ENCODE measurements at regions not wholly inside any gene's neighbourhood (a gene's known extent, or its start where the extent isn't known, plus 50 kb on each side); places are given as distances from the start of the nearest gene placed in this dataset.

GRCh38 chr4:148515248-148515647 is 73.0 kb upstream of the NR3C2 start:
- Mint-ChIP-seq H3K36me3 (no peaks in the 10 kb centered on the region), H3K9me3 (peaks cover 7% of the 10 kb centered on the region), H3K4me1 (ENCODE audit: unreplicated experiment) (no peaks in the 10 kb centered on the region), H3K27ac (no peak overlapping the region), H3K4me3 (no peak overlapping the region), H3K27me3 (no peaks in the 10 kb centered on the region)
- DNase-seq (ENCODE audit: extremely low spot score, unreplicated experiment) = no peak
- TF ChIP-seq, protein P1, sequence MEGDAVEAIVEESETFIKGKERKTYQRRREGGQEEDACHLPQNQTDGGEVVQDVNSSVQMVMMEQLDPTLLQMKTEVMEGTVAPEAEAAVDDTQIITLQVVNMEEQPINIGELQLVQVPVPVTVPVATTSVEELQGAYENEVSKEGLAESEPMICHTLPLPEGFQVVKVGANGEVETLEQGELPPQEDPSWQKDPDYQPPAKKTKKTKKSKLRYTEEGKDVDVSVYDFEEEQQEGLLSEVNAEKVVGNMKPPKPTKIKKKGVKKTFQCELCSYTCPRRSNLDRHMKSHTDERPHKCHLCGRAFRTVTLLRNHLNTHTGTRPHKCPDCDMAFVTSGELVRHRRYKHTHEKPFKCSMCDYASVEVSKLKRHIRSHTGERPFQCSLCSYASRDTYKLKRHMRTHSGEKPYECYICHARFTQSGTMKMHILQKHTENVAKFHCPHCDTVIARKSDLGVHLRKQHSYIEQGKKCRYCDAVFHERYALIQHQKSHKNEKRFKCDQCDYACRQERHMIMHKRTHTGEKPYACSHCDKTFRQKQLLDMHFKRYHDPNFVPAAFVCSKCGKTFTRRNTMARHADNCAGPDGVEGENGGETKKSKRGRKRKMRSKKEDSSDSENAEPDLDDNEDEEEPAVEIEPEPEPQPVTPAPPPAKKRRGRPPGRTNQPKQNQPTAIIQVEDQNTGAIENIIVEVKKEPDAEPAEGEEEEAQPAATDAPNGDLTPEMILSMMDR (conservative IDR thresholded peaks at IDR 0.05) = no peak

DNA sequence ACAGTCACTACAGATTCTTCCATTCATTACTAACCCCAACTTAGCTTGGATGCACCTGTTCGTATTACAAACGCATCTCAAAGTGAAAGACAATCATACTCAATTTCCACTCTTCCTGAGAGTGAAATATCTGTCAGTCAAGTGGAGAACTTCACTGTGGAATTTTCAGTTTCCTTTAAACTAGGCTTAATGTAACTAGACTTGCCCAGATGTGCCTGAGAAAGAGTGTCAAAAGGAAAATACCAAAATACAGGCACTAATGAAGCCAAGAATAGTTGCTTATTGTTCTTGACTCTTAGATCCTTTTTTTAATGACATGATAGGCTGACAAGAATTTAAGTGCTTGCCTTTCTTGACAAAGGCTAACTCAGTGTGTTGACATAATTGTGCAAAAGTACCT is 72.4 kb upstream of the NR3C2 start:
- DNase-seq (ENCODE audit: extremely low spot score, unreplicated experiment) = no peak
- no peaks in the 10 kb centered on the region for H3K27me3 Mint-ChIP-seq
- TF ChIP-seq, protein P1 (conservative IDR thresholded peaks at IDR 0.05) = no peak
- no peaks in the 10 kb centered on the region for H3K36me3 Mint-ChIP-seq
- peaks cover 7% of the 10 kb centered on the region for H3K9me3 Mint-ChIP-seq
- no peaks in the 10 kb centered on the region for H3K4me1 Mint-ChIP-seq (ENCODE audit: unreplicated experiment)
- H3K27ac Mint-ChIP-seq = no peak overlapping the region
- H3K4me3 Mint-ChIP-seq = no peak overlapping the region

DNA sequence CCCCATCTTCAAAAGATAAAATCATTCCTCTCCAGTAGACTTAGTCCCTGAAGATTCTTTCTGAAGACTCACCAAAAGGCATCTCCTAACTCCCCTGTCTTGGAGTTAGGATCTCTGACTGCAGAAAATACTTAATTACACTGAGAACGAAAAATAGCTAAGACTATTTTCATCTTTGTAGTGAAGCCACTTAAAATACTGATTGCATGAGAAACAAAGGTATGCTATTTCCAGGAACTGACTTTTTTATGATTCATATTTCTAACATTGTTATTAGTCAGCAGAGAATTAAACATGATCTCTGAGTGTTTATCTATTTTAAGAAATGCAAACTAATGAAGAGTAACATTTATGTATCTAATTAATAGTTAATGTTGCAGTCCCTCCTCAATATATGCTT is 71.8 kb upstream of the NR3C2 start:
- H3K4me3 Mint-ChIP-seq = no peak overlapping the region
- H3K4me1 Mint-ChIP-seq (ENCODE audit: unreplicated experiment) = no peaks in the 10 kb centered on the region
- TF ChIP-seq, protein P1 (conservative IDR thresholded peaks at IDR 0.05) = no peak
- no peaks in the 10 kb centered on the region for H3K36me3 Mint-ChIP-seq
- no peaks in the 10 kb centered on the region for H3K27me3 Mint-ChIP-seq
- H3K27ac Mint-ChIP-seq = no peak overlapping the region
- DNase-seq (ENCODE audit: extremely low spot score, unreplicated experiment) = no peak
- peaks cover 7% of the 10 kb centered on the region for H3K9me3 Mint-ChIP-seq

GRCh38 chr4:148510211-148510610 is 68.0 kb upstream of the NR3C2 start:
- no peaks in the 10 kb centered on the region for H3K27me3 Mint-ChIP-seq
- TF ChIP-seq, protein P1 (conservative IDR thresholded peaks at IDR 0.05) = no peak
- no peaks in the 10 kb centered on the region for H3K4me1 Mint-ChIP-seq (ENCODE audit: unreplicated experiment)

GRCh38 chr4:148503681-148504080 is 61.5 kb upstream of the NR3C2 start:
- DNase-seq (ENCODE audit: extremely low spot score, unreplicated experiment) = no peak
- Mint-ChIP-seq H3K4me3 (no peak overlapping the region), H3K27me3 (peaks cover 3% of the 10 kb centered on the region), H3K4me1 (ENCODE audit: unreplicated experiment) (no peaks in the 10 kb centered on the region), H3K27ac (no peak overlapping the region), H3K9me3 (peaks cover 9% of the 10 kb centered on the region), H3K36me3 (no peaks in the 10 kb centered on the region)
- TF ChIP-seq, protein P1 (conservative IDR thresholded peaks at IDR 0.05) = no peak

More at GRCh38 chr4:148510211-148510610, 68.0 kb upstream of the NR3C2 start:
- Mint-ChIP-seq H3K9me3 (peaks cover 9% of the 10 kb centered on the region), H3K36me3 (no peaks in the 10 kb centered on the region), H3K4me3 (no peak overlapping the region), H3K27ac (no peak overlapping the region)
- no peak for DNase-seq (ENCODE audit: extremely low spot score, unreplicated experiment)

GRCh38 chr4:148497258-148497657 is 55.0 kb upstream of the NR3C2 start:
- Mint-ChIP-seq H3K9me3 (no peaks in the 10 kb centered on the region), H3K27ac (no peak overlapping the region), H3K36me3 (no peaks in the 10 kb centered on the region), H3K4me3 (no peak overlapping the region), H3K4me1 (ENCODE audit: unreplicated experiment) (no peaks in the 10 kb centered on the region), H3K27me3 (peaks cover 11% of the 10 kb centered on the region)
- TF ChIP-seq, protein P1 (conservative IDR thresholded peaks at IDR 0.05) = no peak
- DNase-seq (ENCODE audit: extremely low spot score, unreplicated experiment) = no peak
